ENCODE measurements at regions not wholly inside any gene's neighbourhood (a gene's known extent, or its start where the extent isn't known, plus 50 kb on each side); places are given as distances from the start of the nearest gene placed in this dataset.

DNA sequence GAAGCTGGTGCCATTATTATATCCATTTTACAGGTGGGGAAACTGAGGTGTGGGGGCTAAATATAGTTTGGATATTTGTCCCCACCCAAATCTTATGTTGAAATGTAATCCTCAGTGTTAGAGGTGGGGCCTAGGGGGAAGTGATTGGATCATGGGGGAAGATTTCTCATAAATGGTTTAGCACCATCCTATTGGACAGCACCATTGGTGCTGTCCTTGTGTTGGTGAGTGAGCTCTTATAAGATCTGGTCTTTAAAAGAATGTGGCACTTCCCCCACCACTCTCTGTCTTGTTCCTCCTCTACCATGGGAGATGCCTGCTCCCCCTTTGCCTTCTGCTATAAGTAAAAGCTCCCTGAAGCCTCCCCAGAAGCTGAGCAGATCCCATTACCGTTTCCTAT, 119.8 kb upstream of the SEC14L1 start:
- Histone ChIP-seq H3K4me3 (no peak overlapping the region), H3K4me1 (no peaks in the 10 kb centered on the region), H3K9me3 (peaks cover 0 to 21% (median 0%) of the 10 kb centered on the region in 3 donors), H3K36me3 (no peaks in the 10 kb centered on the region), H3K27me3 (peaks cover 41% of the 10 kb centered on the region), H3K27ac (no peak overlapping the region)
- 67% methylated on average over 1 of the region's 1 CpG; no CpG with 5 or more reads in 1 of the 2 donors for WGBS, 2 donors (ENCODE audit: low coverage in 1 of 2)
- no peak for ATAC-seq
- TF ChIP-seq POLR2A (IDR thresholded peaks at IDR 0.05) = no peak

DNA sequence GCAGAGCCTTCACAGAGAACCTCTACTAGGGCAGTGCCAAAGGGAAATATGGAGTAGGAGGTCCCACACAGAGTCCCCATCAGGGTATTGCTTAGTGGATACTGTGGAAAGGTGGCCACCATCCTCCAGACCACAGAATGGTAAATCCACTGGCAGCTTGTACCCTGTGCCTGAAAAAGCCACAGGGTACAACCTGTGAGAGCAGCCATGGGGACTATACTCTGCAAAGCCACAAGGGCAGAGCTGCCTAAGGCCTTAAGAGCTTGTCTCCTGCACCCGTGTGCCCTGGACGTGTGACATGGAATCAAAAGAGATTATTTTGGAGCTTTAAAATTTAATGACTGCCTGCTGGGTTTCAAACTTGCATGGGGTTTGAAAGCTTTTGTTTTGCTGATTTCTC, 118.0 kb upstream of the SEC14L1 start:
- Histone ChIP-seq H3K4me3 (no peak overlapping the region), H3K27me3 (peaks cover 30% of the 10 kb centered on the region), H3K4me1 (no peaks in the 10 kb centered on the region), H3K9me3 (peaks cover 0 to 31% (median 0%) of the 10 kb centered on the region in 3 donors), H3K36me3 (no peaks in the 10 kb centered on the region), H3K27ac (no peak overlapping the region)
- 75 to 83% methylated on average over 1 to 2 of the region's 2 CpGs for WGBS, 2 donors (ENCODE audit: low coverage in 1 of 2)
- TF ChIP-seq POLR2AphosphoS5 (IDR thresholded peaks at IDR 0.05) = no peak
- TF ChIP-seq, protein P1, sequence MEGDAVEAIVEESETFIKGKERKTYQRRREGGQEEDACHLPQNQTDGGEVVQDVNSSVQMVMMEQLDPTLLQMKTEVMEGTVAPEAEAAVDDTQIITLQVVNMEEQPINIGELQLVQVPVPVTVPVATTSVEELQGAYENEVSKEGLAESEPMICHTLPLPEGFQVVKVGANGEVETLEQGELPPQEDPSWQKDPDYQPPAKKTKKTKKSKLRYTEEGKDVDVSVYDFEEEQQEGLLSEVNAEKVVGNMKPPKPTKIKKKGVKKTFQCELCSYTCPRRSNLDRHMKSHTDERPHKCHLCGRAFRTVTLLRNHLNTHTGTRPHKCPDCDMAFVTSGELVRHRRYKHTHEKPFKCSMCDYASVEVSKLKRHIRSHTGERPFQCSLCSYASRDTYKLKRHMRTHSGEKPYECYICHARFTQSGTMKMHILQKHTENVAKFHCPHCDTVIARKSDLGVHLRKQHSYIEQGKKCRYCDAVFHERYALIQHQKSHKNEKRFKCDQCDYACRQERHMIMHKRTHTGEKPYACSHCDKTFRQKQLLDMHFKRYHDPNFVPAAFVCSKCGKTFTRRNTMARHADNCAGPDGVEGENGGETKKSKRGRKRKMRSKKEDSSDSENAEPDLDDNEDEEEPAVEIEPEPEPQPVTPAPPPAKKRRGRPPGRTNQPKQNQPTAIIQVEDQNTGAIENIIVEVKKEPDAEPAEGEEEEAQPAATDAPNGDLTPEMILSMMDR (IDR thresholded peaks at IDR 0.05) = no peak
- TF ChIP-seq EP300 (IDR thresholded peaks at IDR 0.05) = no peak
- no peak for TF ChIP-seq POLR2A (IDR thresholded peaks at IDR 0.05)
- no peak for ATAC-seq

DNA sequence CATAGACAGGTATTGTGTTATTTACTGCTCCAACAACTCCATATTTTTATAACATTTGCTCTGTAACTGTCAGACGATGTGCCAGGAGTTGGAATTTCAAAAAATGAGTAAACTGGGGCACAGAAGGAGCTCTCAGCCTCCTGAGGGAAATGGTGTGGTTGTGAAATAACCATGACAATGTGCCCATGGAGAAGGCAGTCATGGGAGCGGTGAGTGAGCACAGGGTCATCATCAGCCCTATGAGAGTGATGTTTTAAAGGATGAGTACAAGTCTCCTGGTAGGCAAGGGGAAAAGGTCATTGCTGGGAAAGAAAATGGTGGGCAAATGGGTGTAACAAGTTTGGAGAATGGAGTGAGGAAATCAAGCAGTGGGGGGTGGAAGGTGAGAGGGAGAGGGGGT, 115.0 kb upstream of the SEC14L1 start:
- Histone ChIP-seq H3K4me1 (no peaks in the 10 kb centered on the region), H3K9me3 (peaks cover 0 to 38% (median 0%) of the 10 kb centered on the region in 3 donors), H3K4me3 (no peak overlapping the region), H3K27ac (no peak overlapping the region), H3K36me3 (no peaks in the 10 kb centered on the region), H3K27me3 (peaks cover 18% of the 10 kb centered on the region)
- WGBS, 2 donors (ENCODE audit: low coverage in 1 of 2) = 54 to 62% methylated on average over 2 of the region's 2 CpGs
- TF ChIP-seq, protein P1 (IDR thresholded peaks at IDR 0.05) = no peak
- TF ChIP-seq POLR2AphosphoS5 (IDR thresholded peaks at IDR 0.05) (no peak), EP300 (IDR thresholded peaks at IDR 0.05) (no peak), POLR2A (IDR thresholded peaks at IDR 0.05) (no peak)
- no peak for ATAC-seq

DNA sequence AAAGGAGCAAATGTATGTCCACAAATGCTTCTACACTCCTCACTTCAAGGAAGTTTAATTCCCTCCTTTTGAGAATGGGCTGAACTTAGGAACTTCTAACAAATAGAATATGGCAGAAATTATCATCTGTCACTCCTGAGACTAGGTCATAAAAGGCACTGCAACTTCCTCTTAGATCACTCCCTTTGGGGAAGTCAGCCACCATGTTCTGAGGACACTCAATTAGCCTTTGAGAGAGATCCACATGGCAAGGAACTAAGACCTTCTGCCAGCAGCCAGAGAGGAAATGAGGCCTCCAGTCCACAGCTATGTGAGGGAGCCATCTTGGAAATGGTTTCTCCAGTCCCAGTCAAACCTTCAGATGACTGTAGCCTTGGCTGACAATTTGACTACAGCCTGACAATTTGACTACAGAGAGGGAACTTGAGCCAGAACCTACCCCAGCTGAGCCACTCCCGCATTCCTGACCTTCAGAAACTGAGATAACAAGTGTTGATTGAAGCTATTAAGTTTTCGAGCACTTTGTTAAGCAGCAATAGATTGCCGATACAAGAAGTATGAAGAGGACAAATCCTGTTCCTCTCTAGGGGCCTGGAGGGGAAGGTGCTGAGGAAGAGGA, 113.4 kb upstream of the SEC14L1 start:
- Histone ChIP-seq H3K9me3 (peaks cover 0 to 39% (median 0%) of the 10 kb centered on the region in 3 donors), H3K4me1 (no peaks in the 10 kb centered on the region), H3K36me3 (no peaks in the 10 kb centered on the region), H3K27me3 (peaks cover 16% of the 10 kb centered on the region), H3K4me3 (no peak overlapping the region), H3K27ac (no peak overlapping the region)
- WGBS, 2 donors (ENCODE audit: low coverage in 1 of 2) = 80 to 100% methylated on average over 2 of the region's 3 CpGs
- ATAC-seq = no peak
- TF ChIP-seq, protein P1 (IDR thresholded peaks at IDR 0.05) = no peak
- TF ChIP-seq POLR2AphosphoS5 (IDR thresholded peaks at IDR 0.05) = no peak
- TF ChIP-seq POLR2A (IDR thresholded peaks at IDR 0.05) = no peak
- no peak for TF ChIP-seq EP300 (IDR thresholded peaks at IDR 0.05)

DNA sequence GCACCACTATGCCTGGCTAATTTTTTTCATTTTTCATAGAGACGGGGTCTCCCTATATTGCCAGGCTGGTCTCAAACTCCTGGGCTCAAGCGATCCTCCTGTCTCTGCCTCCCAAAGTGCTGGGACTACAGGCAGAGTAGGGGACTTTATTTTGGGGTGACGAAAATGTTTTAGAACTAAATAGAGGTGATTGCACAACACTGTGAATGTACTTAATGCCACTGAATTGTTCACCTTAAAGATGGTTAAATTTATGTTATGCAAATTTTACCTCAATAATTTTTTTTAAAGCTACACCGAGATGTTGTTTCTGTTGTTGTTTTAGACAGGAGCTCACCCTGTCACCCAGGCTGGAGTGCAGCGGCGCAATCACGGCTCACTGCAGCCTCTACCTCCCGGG, 111.9 kb upstream of the SEC14L1 start:
- WGBS, 2 donors (ENCODE audit: low coverage in 1 of 2) = 96 to 98% methylated on average over 7 to 8 of the region's 8 CpGs
- Histone ChIP-seq H3K4me3 (no peak overlapping the region), H3K9me3 (peaks cover 0 to 35% (median 0%) of the 10 kb centered on the region in 3 donors), H3K36me3 (no peaks in the 10 kb centered on the region), H3K4me1 (no peaks in the 10 kb centered on the region), H3K27me3 (peaks cover 20% of the 10 kb centered on the region), H3K27ac (no peak overlapping the region)
- ATAC-seq = no peak
- TF ChIP-seq, protein P1 (IDR thresholded peaks at IDR 0.05) = no peak
- TF ChIP-seq EP300 (IDR thresholded peaks at IDR 0.05) (no peak), POLR2A (IDR thresholded peaks at IDR 0.05) (no peak), POLR2AphosphoS5 (IDR thresholded peaks at IDR 0.05) (no peak)

Measured in gastroesophageal sphincter (tissue), 4 donors.